ENCODE measurements at regions not wholly inside any gene's neighbourhood (a gene's known extent, or its start where the extent isn't known, plus 50 kb on each side); places are given as distances from the start of the nearest gene placed in this dataset.

- no peak overlapping the region for H3K4me3 ChIP-seq (ENCODE audit: low read depth, low read length)
- H3K36me3 ChIP-seq (ENCODE audit: control insufficient read depth, insufficient read depth, low read length) = no peaks in the 10 kb centered on the region
- no peak for TF ChIP-seq CTCF (IDR thresholded peaks at IDR 0.05; ENCODE audit: insufficient read depth, low read length, poor library complexity, severe bottlenecking)
- no peaks in the 10 kb centered on the region for H3K27me3 ChIP-seq (ENCODE audit: control insufficient read depth, insufficient read depth, low read length)
- DNase-seq (ENCODE audit: low read depth) = no peak
Observed at GRCh38 chr7:13457790-13458189, 531.7 kb downstream of the ETV1 start.

- Histone ChIP-seq H3K4me3 (ENCODE audit: low read depth, low read length) (no peak overlapping the region), H3K27me3 (ENCODE audit: control insufficient read depth, insufficient read depth, low read length) (no peaks in the 10 kb centered on the region), H3K36me3 (ENCODE audit: control insufficient read depth, insufficient read depth, low read length) (no peaks in the 10 kb centered on the region)
- no peak for DNase-seq (ENCODE audit: low read depth)
- no peak for TF ChIP-seq CTCF (IDR thresholded peaks at IDR 0.05; ENCODE audit: insufficient read depth, low read length, poor library complexity, severe bottlenecking)
Observed at GRCh38 chr7:13466874-13467547, 522.5 kb downstream of the ETV1 start.

- TF ChIP-seq CTCF (IDR thresholded peaks at IDR 0.05; ENCODE audit: insufficient read depth, low read length, poor library complexity, severe bottlenecking) = peak; percentile 6
- H3K4me3 ChIP-seq (ENCODE audit: low read depth, low read length) = no peak overlapping the region
- H3K36me3 ChIP-seq (ENCODE audit: control insufficient read depth, insufficient read depth, low read length) = no peaks in the 10 kb centered on the region
- H3K27me3 ChIP-seq (ENCODE audit: control insufficient read depth, insufficient read depth, low read length) = no peaks in the 10 kb centered on the region
- no peak for DNase-seq (ENCODE audit: low read depth)
Observed at GRCh38 chr7:13476881-13477444, 512.5 kb downstream of the ETV1 start.

GRCh38 chr7:13489386-13489785 is 500.1 kb downstream of the ETV1 start:
- Histone ChIP-seq H3K4me3 (ENCODE audit: low read depth, low read length) (no peak overlapping the region), H3K27me3 (ENCODE audit: control insufficient read depth, insufficient read depth, low read length) (no peaks in the 10 kb centered on the region), H3K36me3 (ENCODE audit: control insufficient read depth, insufficient read depth, low read length) (no peaks in the 10 kb centered on the region)
- DNase-seq (ENCODE audit: low read depth) = no peak
- TF ChIP-seq CTCF (IDR thresholded peaks at IDR 0.05; ENCODE audit: insufficient read depth, low read length, poor library complexity, severe bottlenecking) = no peak

- Histone ChIP-seq H3K36me3 (ENCODE audit: control insufficient read depth, insufficient read depth, low read length) (no peaks in the 10 kb centered on the region), H3K4me3 (ENCODE audit: low read depth, low read length) (no peak overlapping the region), H3K27me3 (ENCODE audit: control insufficient read depth, insufficient read depth, low read length) (no peaks in the 10 kb centered on the region)
- no peak for DNase-seq (ENCODE audit: low read depth)
- no peak for TF ChIP-seq CTCF (IDR thresholded peaks at IDR 0.05; ENCODE audit: insufficient read depth, low read length, poor library complexity, severe bottlenecking)
Observed at GRCh38 chr7:13496976-13497375, 492.5 kb downstream of the ETV1 start.

- TF ChIP-seq CTCF (IDR thresholded peaks at IDR 0.05; ENCODE audit: insufficient read depth, low read length, poor library complexity, severe bottlenecking) = no peak
- no peaks in the 10 kb centered on the region for H3K36me3 ChIP-seq (ENCODE audit: control insufficient read depth, insufficient read depth, low read length)
- DNase-seq (ENCODE audit: low read depth) = no peak
- H3K4me3 ChIP-seq (ENCODE audit: low read depth, low read length) = no peak overlapping the region
- H3K27me3 ChIP-seq (ENCODE audit: control insufficient read depth, insufficient read depth, low read length) = no peaks in the 10 kb centered on the region
Observed at GRCh38 chr7:13508586-13508985, 480.9 kb downstream of the ETV1 start.
